AG09309 (cell line): ENCODE measurements at regions not wholly inside any gene's neighbourhood (a gene's known extent, or its start where the extent isn't known, plus 50 kb on each side); places are given as distances from the start of the nearest gene placed in this dataset.

Experiments used
- DNase-seq: peaks from one replicate; pipeline ENCODE4 v3.0.0-alpha.2; 2010; ENCODE audit warnings: low read depth
- H3K4me3 ChIP-seq: 2 replicates; pipeline ENCODE4 v1.5.1; 2011; ENCODE audit warnings: mild to moderate bottlenecking, low read depth, low read length, moderate library complexity; ENCODE audit not compliant: control insufficient read depth
- TF ChIP-seq, protein P1 (sequence below): IDR thresholded peaks from 2 replicates; pipeline ENCODE4 v1.5.1; 2011; ENCODE audit warnings: mild to moderate bottlenecking, low read depth, low read length, inconsistent platforms; ENCODE audit not compliant: insufficient read depth, control insufficient read depth; ENCODE audit errors: missing control alignments

DNA sequence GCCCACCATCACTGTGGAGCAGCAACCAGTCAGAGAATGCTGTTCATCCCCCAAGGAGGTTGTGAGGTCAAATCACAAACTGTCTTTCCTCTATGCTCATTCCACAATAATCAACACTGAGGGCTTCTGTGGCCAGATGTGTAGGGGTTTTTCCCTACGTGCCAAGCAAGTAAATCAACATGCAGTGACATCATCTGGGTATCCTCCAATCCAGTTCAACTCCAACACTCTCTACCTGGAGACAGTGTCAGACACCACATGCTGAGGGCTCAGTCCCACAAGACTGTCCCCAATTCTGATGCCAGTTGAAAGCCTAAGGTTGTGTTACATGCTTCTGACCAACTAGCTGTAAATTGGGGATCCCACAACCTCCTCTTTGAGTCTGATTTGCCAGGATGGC lies 57.3 kb upstream of the DMRT1 start:
- TF ChIP-seq, protein P1, sequence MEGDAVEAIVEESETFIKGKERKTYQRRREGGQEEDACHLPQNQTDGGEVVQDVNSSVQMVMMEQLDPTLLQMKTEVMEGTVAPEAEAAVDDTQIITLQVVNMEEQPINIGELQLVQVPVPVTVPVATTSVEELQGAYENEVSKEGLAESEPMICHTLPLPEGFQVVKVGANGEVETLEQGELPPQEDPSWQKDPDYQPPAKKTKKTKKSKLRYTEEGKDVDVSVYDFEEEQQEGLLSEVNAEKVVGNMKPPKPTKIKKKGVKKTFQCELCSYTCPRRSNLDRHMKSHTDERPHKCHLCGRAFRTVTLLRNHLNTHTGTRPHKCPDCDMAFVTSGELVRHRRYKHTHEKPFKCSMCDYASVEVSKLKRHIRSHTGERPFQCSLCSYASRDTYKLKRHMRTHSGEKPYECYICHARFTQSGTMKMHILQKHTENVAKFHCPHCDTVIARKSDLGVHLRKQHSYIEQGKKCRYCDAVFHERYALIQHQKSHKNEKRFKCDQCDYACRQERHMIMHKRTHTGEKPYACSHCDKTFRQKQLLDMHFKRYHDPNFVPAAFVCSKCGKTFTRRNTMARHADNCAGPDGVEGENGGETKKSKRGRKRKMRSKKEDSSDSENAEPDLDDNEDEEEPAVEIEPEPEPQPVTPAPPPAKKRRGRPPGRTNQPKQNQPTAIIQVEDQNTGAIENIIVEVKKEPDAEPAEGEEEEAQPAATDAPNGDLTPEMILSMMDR = no peak
- H3K4me3 ChIP-seq = no peak overlapping the region
- no peak for DNase-seq

DNA sequence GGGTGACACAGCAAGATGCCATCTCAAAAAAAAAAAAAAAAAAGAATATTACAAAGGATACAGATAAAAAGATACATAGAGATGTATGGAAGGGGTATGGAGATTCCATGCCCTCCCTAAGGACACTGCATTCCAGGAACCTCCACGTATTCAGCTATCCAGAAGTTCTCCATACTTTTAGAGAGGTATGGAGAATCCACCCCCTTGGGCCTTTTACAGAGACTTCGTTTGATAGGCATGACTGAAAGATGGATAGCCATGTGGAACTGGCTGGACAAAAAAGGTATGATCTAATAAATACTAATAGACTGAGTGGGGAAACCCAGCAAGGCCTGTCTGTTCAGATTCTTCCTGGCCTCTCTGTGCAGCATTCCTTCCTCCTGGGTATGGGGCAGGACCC lies 56.6 kb upstream of the DMRT1 start:
- DNase-seq = no peak
- TF ChIP-seq, protein P1 = no peak
- no peak overlapping the region for H3K4me3 ChIP-seq

DNA sequence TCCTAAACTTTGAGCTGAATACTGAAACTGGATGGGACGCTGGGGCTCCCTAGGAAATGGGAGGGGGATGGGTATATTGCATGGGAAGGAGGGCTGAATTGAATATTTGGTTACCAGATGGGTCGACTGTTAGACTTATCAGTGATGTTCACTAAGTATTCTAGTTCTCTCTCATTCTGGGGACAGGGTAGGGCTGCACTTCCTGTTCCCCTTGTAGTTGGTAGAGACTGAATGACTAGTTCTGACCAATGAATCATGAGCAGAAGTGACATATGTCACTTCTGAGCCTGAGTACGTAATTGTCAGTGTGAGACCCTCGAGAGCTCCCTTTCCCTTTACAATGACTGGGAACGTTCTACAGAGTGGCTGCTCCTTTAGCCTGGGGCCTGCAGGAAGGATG lies 55.5 kb upstream of the DMRT1 start:
- no peak overlapping the region for H3K4me3 ChIP-seq
- TF ChIP-seq, protein P1 = no peak
- DNase-seq = no peak

DNA sequence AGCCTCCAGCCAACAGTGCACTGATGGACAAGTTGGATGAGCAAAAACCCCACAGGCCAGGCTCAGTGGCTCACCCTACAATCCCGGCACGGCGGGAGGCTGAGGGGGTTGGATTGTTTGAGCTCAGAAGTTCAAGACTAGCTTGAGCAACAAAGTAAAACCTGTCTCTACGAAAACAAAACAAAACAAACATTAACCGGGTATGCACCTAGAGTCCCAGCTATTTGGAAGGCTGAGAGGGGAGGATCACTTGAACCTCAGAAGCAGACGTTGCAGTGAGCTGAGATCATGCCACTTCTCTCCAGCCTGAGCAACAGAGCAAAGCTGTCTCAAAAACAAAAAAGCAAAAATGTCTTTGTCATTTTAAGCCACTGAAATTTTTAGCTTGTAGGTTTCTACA lies 55.1 kb upstream of the DMRT1 start:
- TF ChIP-seq, protein P1 = no peak
- no peak for DNase-seq
- H3K4me3 ChIP-seq = no peak overlapping the region

DNA sequence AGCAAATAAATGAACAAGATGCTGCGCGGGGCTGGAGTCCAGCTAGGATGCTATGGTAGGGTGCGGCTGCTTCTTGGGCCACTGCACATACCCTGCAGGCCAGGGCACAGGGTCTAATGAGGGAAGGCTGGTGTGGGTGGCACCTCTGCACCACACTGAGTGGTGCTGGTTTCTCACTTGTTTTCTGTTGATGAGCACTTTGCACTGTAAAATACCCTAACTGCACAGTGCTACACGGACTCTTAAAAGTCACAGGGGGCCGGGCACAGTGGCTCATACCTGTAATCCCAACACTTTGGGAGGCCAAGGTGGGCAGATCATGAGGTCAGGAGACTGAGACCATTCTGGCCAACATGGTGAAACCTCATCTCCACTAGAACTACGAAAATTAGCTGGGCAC lies 52.7 kb upstream of the DMRT1 start:
- H3K4me3 ChIP-seq = no peak overlapping the region
- TF ChIP-seq, protein P1 = no peak
- DNase-seq = no peak
